NCI-H1092 (cell line): ENCODE measurements at regions not wholly inside any gene's neighbourhood (a gene's known extent, or its start where the extent isn't known, plus 50 kb on each side); places are given as distances from the start of the nearest gene placed in this dataset.

Experiments used
- DNase-seq: peaks from one replicate; lab custom pipeline; 2025; lab: John Stamatoyannopoulos, UW

- DNase-seq: no peak
Observed at GRCh38 chr5:4640795-4641194, 499.3 kb upstream of the ADAMTS16 start.

DNA sequence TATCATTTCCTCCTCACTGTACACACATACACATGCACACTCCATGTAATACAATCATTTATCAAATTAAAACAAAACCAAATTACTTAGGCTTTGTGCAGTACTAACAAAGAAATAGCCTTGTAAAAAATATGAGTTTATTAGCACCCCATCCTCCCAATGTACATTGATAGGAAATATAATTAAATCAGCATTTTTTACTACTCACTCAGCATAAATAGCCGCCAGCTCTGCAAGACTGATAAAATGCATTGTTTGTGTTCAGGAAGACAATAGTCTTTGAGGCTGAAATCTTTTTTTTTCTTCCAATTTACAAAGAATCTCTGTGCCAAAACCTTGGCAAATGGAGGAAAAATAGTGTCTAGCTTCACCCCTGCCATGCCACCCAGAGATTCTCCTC is 497.6 kb upstream of the ADAMTS16 start:
- DNase-seq: no peak

DNA sequence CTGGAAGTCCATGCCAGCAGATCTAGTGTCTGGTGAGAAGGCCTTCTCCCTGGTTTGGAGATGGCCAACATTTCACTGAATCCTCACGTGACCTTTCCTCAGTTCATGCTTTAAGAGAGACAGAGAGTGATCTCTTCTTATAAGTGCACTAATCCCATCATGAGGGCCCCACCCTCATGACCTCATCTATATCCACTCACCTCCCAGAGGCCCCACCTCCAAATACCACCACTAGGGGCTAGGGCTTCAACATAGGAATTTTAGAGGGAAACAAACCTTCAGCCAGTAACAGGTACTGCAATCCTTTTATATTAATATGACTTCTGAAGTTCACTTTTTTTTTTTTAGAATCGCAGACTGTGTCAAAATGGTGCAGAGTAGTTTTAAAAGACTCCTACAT is 496.9 kb upstream of the ADAMTS16 start:
- DNase-seq: no peak

DNA sequence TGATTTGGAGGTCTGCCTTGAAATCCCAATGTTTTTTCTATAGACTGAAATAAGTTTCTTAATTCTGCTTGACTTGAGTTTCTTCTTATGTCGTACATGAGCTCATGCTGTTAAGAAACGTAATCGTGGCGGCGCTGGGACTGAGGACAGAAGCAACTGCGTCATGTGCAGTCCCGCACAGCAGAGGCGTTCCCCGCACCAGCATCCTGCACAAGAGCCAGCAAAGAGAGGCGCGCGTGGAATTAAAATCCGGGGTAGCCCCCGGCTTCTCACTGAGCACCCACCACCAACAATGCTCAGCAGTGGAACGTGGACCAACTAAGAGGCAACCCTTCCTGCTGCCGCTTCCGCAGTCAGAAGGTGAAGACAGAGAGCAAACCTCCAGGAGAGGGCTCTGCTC is 496.2 kb upstream of the ADAMTS16 start:
- DNase-seq: no peak

GRCh38 chr5:4646715-4647375 is 493.3 kb upstream of the ADAMTS16 start:
- no peak for DNase-seq

GRCh38 chr5:4647955-4648354 is 492.2 kb upstream of the ADAMTS16 start:
- no peak for DNase-seq

DNA sequence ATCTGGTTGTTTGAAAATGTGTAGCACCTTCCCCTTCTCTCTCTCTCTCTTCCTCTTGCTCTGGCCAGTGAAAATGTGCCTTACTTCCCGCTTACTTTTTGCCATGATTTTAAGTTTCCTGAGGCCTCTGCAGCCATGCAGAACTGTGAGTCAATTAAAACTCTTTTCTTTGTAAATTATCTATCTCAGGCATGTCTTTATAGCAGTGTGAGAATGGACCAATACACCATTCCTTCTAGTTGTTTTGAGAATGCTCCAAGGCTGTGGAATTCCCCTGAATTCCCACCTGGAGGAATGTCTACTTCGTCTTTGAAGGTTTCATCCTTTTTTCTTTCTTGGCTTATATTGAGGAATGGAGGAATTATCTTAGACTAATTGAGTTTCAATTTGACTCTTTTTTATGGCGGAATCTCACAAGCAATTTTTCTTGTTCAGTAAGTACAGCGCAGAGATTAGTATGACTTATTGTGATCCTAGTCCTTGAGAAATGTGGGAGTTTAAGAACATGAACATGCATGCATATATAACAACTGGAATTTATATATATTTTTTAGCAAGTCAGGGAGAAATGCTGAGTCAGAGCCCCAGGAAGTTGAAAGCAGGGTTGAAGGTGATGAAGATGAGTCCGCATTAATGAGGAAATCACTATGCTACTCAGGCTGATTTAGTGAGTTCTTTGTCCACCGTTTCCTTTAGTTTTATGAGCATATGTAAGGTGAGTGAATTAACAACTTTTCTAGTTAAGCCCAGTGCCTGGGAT is 488.1 kb upstream of the ADAMTS16 start:
- DNase-seq: no peak

- DNase-seq: no peak
Observed at GRCh38 chr5:4653475-4653874, 486.7 kb upstream of the ADAMTS16 start.

DNA sequence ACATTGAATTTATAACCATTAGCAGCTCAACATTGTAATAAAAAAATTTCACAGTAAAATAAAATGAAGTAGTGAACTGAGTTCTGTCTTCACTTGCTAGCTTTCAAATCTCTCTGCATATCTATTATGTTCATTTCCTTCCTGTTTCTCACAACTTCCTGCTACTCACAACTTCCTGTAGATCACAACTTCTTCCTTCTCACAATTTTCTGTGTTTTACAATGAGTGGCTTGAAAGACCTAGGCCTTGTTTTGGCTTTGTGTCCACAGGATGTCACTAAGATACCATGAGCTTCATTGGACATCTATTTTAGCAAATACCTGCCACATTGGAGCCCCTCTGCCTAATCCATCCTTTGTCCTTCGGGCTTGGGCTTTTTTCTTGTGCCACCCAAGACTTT is 480.3 kb upstream of the ADAMTS16 start:
- DNase-seq: no peak

- no peak for DNase-seq
Observed at GRCh38 chr5:4661326-4661725, 478.8 kb upstream of the ADAMTS16 start.

GRCh38 chr5:4661836-4662235 is 478.3 kb upstream of the ADAMTS16 start:
- no peak for DNase-seq

DNA sequence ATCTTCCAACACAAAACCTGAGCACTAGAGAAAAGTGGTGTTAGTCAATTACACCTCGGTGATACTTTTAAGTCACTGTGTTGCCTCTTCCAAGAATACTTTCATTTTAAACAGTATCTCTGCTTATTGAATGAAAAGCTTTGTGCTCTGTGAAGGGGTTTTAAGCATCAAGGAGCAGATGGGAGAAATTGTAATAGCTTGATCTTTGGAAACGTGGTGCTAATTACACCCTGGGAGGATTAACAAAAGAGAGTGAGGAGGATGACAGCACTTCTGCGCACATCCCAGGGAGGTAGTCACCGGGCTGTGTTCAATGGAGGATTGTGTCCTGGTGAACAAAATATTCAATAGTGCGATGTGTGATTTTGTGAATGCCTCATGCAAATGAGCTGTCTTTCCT is 477.4 kb upstream of the ADAMTS16 start:
- DNase-seq: no peak

DNA sequence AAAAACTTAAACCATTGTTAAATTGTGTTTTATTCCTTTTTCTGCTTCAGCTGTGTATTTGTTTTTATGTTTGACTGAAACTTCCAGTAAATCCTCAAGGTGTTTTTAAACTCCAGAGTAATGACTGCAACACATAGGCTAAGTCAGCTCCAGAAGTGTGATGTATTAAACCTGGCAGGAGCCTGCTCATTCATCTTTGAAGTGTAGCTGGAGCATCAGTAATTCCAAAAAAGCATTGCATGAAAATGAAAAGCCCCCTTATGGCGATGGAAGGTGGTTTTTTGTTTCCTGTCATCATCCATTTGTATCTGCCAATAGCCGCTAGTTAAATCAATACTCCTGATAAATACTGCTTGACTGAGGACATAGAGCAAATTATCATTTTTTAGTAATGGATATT is 474.2 kb upstream of the ADAMTS16 start:
- DNase-seq: no peak

- DNase-seq: no peak
Observed at GRCh38 chr5:4674166-4674565, 466.0 kb upstream of the ADAMTS16 start.

DNA sequence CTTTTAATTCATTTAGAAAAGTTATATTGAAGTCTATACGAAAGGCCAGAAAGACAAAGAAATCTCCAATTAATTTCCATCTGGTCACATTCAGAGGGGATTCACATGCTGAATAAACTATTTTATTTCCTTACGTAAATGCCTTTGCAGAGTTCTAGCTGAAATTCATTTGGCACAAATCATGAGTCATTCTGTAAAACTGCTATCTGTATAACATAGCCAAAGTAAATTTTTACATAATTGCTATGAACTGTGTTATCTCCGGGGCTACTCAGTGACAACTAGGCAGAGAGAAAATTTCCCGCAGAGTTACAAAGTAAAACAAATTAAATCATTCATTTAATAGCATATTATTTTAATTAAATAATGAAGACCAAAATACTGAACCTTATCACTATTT is 463.2 kb upstream of the ADAMTS16 start:
- no peak for DNase-seq

GRCh38 chr5:4684946-4685345 is 455.2 kb upstream of the ADAMTS16 start:
- DNase-seq: no peak

DNA sequence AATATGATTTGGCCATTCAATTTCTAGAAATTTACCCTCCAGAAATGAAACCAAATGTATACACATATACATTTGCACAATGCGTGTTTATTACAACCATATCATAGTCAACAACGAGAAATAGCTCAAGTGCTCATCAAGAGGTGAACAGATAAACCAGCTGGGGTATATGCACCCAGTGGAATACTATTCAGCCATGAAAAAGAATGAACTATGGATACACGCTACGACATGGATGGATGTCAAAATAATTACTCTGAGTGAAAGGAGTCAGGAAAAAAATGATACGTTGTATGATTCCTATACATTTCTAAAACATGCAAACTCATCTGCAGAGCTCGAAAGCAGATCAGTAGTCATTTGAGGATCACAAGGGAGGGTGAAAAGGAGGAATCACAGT is 441.5 kb upstream of the ADAMTS16 start:
- DNase-seq: no peak

DNA sequence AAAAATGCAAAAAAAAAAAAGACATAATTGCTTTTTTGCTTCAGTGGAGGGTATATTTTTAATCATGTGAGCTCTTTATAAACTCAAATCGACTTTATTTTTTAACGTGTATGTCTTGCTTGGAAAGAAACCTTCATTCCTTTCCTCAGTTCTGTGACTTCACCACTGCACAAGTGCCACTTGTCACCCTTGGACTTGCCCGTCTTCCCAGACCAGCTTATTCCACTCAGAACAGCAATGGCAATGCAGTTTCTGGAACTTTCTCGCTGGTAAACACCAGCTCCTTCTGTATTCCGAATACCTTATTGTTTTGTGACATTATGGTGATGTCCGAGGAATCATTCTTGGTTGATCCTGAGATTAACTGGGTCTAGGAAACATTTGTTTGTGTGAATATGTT is 440.5 kb upstream of the ADAMTS16 start:
- no peak for DNase-seq

DNA sequence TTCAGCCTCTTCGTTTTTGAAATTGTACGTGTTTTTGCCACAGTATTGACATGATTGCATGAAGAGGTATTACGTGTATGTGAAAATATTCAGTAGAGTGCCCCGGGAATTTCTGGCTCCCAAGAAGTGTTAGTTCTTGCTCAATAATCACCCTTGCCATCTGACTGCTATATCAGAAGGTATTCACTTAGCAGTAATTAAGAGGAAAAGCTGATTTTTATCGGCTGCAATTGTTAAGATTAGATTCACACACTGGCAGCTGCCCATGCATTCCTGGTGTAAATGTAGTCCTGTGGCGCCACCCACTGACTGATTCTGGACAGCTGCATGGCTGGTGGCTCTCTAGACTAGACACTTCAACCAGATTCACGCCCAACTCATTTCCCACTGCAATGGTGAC is 440.1 kb upstream of the ADAMTS16 start:
- DNase-seq: peak; percentile 20

DNA sequence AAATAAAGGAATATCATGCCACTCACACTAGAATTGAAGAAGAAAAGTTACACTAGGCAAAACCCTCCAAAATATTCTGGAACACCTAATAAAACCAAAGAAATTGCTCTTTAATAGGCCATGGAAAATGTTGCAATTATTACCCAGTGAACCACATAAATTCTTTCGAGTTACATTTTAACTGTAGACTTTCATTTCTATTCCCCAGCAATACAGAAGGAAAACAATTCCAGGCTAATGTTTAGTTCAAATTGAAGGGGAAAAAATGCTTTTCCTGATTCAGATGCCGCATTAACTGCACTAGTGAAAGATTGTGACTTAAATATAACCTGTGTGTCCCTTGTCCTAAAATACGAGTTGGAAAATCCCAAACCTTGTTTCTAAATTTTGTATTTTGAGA is 439.3 kb upstream of the ADAMTS16 start:
- no peak for DNase-seq

DNA sequence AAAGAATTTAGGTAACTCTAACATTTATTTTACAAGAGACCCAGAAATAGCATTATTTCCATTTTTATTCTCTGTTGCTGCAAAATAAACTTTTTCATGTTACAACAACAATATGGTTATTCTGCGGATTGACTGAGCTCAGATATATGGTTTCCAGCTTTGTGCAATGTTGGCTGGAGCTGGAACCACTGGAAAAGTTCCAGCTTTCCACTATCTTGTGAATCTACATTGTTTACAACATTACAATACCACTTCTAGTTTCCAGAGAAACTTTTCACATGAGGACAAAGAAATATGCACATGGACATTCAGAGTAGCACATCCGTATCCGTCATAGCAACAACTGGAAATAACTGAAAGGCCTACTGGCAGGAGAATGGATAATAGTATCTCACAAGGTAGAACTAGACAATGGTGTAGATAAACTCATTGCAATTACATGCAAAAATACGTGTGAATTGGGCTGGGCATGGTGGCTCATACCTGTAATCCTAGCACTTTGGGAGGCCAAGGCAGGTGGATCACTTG is 436.1 kb upstream of the ADAMTS16 start:
- DNase-seq: no peak

DNA sequence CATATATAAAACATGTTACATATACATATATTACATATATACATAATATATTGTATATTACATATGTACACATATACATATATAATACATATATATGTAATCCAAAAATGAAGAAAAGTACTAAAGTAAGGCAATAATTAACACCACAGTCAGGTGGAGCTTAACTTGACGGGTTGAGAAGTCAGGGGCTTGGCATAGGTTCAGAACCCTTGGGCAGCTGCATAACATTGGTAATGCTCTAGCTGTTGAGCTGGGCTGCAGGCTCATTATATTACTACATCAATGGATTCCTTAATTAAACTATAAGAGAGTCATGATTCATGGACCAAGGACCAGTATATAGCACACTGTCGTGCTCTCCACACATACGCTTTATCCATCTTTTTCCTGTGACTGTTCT is 435.2 kb upstream of the ADAMTS16 start:
- DNase-seq: no peak

GRCh38 chr5:4716781-4717180 is 423.3 kb upstream of the ADAMTS16 start:
- DNase-seq: no peak

DNA sequence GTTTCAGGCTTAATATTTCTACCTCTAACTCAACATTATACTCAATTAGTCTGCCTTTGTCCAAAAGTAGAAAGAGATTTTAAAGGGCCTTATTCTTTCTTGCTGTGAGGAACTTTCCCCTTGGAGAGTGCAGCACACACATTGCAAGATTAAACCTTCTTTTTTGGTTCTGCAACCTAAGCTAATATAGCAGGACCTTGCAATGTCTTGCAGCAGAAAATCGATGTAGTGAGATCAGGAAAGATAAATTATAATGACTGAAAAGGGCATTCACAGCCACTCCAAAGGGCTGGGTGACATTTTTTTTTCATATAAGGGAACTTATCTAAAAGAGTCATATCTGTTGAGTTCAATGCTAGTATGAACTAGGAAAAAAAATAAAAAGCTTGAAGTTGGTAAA is 422.7 kb upstream of the ADAMTS16 start:
- no peak for DNase-seq
